OCI-LY7 (cell line): ENCODE measurements at regions not wholly inside any gene's neighbourhood (a gene's known extent, or its start where the extent isn't known, plus 50 kb on each side); places are given as distances from the start of the nearest gene placed in this dataset.

Experiments
- EZH2phosphoT487 ChIP-seq: fragments of 200-600 bp; sonication (generic); IDR thresholded peaks from 2 replicates; pipeline ENCODE4 v1.6.1; 2018; ENCODE audit warnings: low read depth, borderline replicate concordance, mild to moderate bottlenecking, mixed run types, antibody characterized with exemption, low read length, moderate library complexity, mixed read lengths
- TF ChIP-seq, protein P1 (sequence below): fragments of 200-600 bp; sonication (generic); conservative IDR thresholded peaks from 2 replicates; pipeline ENCODE4 v1.5.1; 2014; ENCODE audit warnings: mild to moderate bottlenecking, antibody characterized with exemption, low read length, moderate library complexity, mixed read lengths

DNA sequence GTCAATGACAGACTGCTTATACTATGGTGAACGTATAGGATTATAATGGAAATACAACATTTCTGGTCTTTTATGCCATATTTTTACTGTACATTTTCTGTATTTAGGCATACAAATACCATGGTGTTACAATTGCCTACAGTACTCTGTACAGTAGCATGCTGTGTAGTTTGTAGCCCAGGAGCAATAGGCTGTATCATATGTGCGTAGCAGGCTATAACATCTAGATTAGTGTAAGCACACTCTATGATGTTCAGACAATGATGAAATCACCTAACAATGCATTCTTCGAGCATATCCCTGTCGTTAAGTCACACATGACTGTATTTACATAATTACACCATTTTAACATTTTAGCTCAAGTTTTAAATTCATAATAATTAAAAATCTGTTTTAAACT lies 556.6 kb upstream of the ZNF804A start:
- TF ChIP-seq, protein P1, sequence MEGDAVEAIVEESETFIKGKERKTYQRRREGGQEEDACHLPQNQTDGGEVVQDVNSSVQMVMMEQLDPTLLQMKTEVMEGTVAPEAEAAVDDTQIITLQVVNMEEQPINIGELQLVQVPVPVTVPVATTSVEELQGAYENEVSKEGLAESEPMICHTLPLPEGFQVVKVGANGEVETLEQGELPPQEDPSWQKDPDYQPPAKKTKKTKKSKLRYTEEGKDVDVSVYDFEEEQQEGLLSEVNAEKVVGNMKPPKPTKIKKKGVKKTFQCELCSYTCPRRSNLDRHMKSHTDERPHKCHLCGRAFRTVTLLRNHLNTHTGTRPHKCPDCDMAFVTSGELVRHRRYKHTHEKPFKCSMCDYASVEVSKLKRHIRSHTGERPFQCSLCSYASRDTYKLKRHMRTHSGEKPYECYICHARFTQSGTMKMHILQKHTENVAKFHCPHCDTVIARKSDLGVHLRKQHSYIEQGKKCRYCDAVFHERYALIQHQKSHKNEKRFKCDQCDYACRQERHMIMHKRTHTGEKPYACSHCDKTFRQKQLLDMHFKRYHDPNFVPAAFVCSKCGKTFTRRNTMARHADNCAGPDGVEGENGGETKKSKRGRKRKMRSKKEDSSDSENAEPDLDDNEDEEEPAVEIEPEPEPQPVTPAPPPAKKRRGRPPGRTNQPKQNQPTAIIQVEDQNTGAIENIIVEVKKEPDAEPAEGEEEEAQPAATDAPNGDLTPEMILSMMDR: no peak
- no peak for TF ChIP-seq EZH2phosphoT487
